SK-N-SH (cell line): ENCODE measurements at regions not wholly inside any gene's neighbourhood (a gene's known extent, or its start where the extent isn't known, plus 50 kb on each side); places are given as distances from the start of the nearest gene placed in this dataset.

Experiments
- CHD2 ChIP-seq: fragments of 150-350 bp; IDR thresholded peaks from 2 replicates; pipeline ENCODE4 v1.6.1; 2018; ENCODE audit warnings: low read length; ENCODE audit not compliant: partially characterized antibody
- EP300 ChIP-seq, 2 experiments: IDR thresholded peaks; 2 replicates each; pipeline versions ENCODE4 v1.4.0 to v1.6.1; 2012; ENCODE audit warnings: borderline replicate concordance in 1 of 2, low read depth in 1 of 2, low read length in 1 of 2
- FOXM1 ChIP-seq: IDR thresholded peaks from 2 replicates; pipeline ENCODE4 v1.4.0; 2012; ENCODE audit warnings: low read depth, mild to moderate bottlenecking
- GABPA ChIP-seq: IDR thresholded peaks from 2 replicates; pipeline ENCODE4 v1.4.0; 2012; ENCODE audit warnings: low read depth, mild to moderate bottlenecking
- RAD21 ChIP-seq: IDR thresholded peaks from 2 replicates; pipeline ENCODE4 v1.6.1; 2012; ENCODE audit warnings: mild to moderate bottlenecking, low read length
- RXRA ChIP-seq: IDR thresholded peaks from 2 replicates; pipeline ENCODE4 v1.4.0; 2012; ENCODE audit warnings: low read depth, mild to moderate bottlenecking, borderline replicate concordance
- SIN3A ChIP-seq: IDR thresholded peaks from 2 replicates; pipeline ENCODE4 v1.6.1; 2012; ENCODE audit warnings: low read depth, mild to moderate bottlenecking, low read length, moderate library complexity, borderline replicate concordance
- TAF1 ChIP-seq: IDR thresholded peaks from 2 replicates; pipeline ENCODE4 v1.6.1; 2012; ENCODE audit warnings: low read depth, mild to moderate bottlenecking, low read length, moderate library complexity, borderline replicate concordance
- TCF12 ChIP-seq: IDR thresholded peaks from 2 replicates; pipeline ENCODE4 v1.4.0; 2012
- TEAD4 ChIP-seq: IDR thresholded peaks from 2 replicates; pipeline ENCODE4 v1.4.0; 2012; ENCODE audit warnings: mild to moderate bottlenecking, borderline replicate concordance; ENCODE audit not compliant: insufficient read depth
- TF ChIP-seq, protein P1 (sequence below): fragments of 200-600 bp; sonication (generic); IDR thresholded peaks from 2 replicates; pipeline ENCODE4 v1.6.1; 2017; ENCODE audit warnings: antibody characterized with exemption, mild to moderate bottlenecking, moderate library complexity
- TF ChIP-seq, protein P2 (sequence below): IDR thresholded peaks from 2 replicates; pipeline ENCODE4 v1.4.0; 2012; ENCODE audit warnings: low read depth
- TF ChIP-seq, protein P3 (sequence below): IDR thresholded peaks from 2 replicates; pipeline ENCODE4; 2012
- TF ChIP-seq, protein P4 (sequence below): IDR thresholded peaks from 2 replicates; pipeline ENCODE4 v1.4.0; 2012; ENCODE audit warnings: low read depth, borderline replicate concordance

DNA sequence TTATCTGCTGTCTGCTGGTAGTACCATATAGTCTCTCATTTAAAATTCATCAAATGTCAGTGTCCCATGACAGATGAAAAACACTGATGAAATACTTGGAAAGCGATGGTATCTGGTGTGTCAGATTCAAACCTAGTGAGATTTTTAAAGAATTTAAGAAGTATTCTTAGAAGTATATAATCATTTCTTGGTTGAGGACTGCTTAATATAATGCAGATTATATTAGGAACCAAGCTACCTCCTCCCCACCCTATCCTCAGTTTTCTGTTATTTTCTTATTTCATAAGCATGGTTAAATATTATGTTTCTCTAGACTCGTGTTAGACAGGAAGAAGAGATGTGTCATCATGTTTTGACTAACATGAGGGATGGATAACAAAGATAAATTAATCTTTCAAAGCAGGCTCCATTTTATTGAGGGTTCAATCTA, 118.5 kb downstream of the GLUD2 start:
- TF ChIP-seq, protein P1, sequence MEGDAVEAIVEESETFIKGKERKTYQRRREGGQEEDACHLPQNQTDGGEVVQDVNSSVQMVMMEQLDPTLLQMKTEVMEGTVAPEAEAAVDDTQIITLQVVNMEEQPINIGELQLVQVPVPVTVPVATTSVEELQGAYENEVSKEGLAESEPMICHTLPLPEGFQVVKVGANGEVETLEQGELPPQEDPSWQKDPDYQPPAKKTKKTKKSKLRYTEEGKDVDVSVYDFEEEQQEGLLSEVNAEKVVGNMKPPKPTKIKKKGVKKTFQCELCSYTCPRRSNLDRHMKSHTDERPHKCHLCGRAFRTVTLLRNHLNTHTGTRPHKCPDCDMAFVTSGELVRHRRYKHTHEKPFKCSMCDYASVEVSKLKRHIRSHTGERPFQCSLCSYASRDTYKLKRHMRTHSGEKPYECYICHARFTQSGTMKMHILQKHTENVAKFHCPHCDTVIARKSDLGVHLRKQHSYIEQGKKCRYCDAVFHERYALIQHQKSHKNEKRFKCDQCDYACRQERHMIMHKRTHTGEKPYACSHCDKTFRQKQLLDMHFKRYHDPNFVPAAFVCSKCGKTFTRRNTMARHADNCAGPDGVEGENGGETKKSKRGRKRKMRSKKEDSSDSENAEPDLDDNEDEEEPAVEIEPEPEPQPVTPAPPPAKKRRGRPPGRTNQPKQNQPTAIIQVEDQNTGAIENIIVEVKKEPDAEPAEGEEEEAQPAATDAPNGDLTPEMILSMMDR = no peak
- no peak for TF ChIP-seq TAF1
- no peak for TF ChIP-seq TEAD4
- TF ChIP-seq GABPA = no peak
- TF ChIP-seq EP300 (IDR thresholded peaks at IDR 0.05; ENCODE audit: borderline replicate concordance in 1 of 2, low read depth in 1 of 2, low read length in 1 of 2) = no peak
- TF ChIP-seq RAD21 = no peak
- no peak for TF ChIP-seq CHD2
- no peak for TF ChIP-seq TCF12
- TF ChIP-seq, protein P2, sequence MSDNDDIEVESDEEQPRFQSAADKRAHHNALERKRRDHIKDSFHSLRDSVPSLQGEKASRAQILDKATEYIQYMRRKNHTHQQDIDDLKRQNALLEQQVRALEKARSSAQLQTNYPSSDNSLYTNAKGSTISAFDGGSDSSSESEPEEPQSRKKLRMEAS = no peak
- TF ChIP-seq, protein P3, sequence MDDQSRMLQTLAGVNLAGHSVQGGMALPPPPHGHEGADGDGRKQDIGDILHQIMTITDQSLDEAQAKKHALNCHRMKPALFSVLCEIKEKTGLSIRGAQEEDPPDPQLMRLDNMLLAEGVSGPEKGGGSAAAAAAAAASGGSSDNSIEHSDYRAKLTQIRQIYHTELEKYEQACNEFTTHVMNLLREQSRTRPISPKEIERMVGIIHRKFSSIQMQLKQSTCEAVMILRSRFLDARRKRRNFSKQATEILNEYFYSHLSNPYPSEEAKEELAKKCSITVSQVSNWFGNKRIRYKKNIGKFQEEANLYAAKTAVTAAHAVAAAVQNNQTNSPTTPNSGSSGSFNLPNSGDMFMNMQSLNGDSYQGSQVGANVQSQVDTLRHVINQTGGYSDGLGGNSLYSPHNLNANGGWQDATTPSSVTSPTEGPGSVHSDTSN = no peak
- no peak for TF ChIP-seq SIN3A
- TF ChIP-seq, protein P4, sequence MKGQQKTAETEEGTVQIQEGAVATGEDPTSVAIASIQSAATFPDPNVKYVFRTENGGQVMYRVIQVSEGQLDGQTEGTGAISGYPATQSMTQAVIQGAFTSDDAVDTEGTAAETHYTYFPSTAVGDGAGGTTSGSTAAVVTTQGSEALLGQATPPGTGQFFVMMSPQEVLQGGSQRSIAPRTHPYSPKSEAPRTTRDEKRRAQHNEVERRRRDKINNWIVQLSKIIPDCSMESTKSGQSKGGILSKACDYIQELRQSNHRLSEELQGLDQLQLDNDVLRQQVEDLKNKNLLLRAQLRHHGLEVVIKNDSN = no peak
- TF ChIP-seq RXRA = no peak
- TF ChIP-seq FOXM1 = no peak
